RWPE1 (cell line): ENCODE measurements at regions not wholly inside any gene's neighbourhood (a gene's known extent, or its start where the extent isn't known, plus 50 kb on each side); places are given as distances from the start of the nearest gene placed in this dataset.

Source experiments
- CTCF ChIA-PET: fragments of 350-600 bp; sonication (Branson Sonifier 250); formaldehyde crosslinking; extraction: SDS; loops from one replicate; lab custom pipeline; 2021; lab: Yijun Ruan, JAX
- POLR2A ChIA-PET: fragments of 400-600 bp; formaldehyde crosslinking; extraction: SDS; loops from one replicate; lab custom pipeline; 2020; ENCODE audit warnings: antibody characterized with exemption; ENCODE audit not compliant: low non-redundant PET; lab: Yijun Ruan, JAX
- DNase-seq: peaks from one replicate; pipeline ENCODE4 v3.0.0; 2012; ENCODE audit warnings: low spot score
- H3K27ac ChIP-seq: fragments of 450-650 bp; 2 replicates; pipeline ENCODE4 v1.5.1; 2017
- TF ChIP-seq, protein P1 (sequence below): fragments of 450-650 bp; conservative IDR thresholded peaks from 2 replicates; pipeline ENCODE4 v1.5.1; 2017; ENCODE audit warnings: low read depth, mild to moderate bottlenecking

GRCh38 chr2:15807418-15808203 is 132.7 kb upstream of the MYCN start:
- ChIA-PET CTCF (interaction anchor here (0.6 kb wide), 1 partner anchor 362 kb away, joined by 3 read pairs; no protein-coding TSS in a partner anchor), POLR2A (no interaction called here)
- DNase-seq, result no peak
- TF ChIP-seq, protein P1, sequence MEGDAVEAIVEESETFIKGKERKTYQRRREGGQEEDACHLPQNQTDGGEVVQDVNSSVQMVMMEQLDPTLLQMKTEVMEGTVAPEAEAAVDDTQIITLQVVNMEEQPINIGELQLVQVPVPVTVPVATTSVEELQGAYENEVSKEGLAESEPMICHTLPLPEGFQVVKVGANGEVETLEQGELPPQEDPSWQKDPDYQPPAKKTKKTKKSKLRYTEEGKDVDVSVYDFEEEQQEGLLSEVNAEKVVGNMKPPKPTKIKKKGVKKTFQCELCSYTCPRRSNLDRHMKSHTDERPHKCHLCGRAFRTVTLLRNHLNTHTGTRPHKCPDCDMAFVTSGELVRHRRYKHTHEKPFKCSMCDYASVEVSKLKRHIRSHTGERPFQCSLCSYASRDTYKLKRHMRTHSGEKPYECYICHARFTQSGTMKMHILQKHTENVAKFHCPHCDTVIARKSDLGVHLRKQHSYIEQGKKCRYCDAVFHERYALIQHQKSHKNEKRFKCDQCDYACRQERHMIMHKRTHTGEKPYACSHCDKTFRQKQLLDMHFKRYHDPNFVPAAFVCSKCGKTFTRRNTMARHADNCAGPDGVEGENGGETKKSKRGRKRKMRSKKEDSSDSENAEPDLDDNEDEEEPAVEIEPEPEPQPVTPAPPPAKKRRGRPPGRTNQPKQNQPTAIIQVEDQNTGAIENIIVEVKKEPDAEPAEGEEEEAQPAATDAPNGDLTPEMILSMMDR, result no peak
- no peak overlapping the region for H3K27ac ChIP-seq

DNA sequence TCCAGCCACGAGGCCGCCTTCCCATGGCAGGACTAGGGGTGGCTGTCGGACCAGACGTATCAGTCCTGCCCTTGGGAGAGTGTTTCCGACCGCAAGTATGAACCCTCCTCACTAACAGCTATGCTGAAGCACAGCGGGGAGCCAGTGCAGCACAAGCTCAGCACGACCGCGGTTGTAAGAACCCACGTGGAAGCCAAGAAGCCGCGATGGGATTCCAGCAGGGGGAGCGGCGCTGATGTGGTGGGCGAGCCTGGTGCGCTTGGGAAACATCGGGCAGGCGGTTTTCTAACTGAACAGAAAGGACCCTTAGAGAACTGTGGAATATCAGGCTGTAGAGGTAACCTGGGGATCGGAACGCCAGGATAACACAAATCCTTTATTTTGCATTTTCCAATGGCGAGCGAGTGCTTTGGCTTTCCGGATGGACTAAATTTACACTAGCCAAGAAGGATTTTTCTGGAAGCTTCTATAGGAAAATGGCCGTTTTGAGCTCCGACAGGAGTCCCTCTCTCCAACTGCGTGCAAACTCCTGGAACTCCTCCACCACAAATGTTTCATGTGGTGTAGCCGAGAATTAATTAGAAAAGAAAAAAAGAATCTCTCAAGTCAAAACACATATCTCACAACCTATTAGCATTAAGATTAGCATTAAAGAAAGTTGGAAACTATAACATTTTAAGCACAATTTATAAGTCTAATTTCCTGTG is 132.0 kb upstream of the MYCN start:
- CTCF ChIA-PET, result interaction anchor here (0.6 kb wide), 1 partner anchor 361 kb away, joined by 3 read pairs; no protein-coding TSS in a partner anchor
- POLR2A ChIA-PET, result no interaction called here
- H3K27ac ChIP-seq, result no peak overlapping the region
- TF ChIP-seq, protein P1, result no peak
- no peak for DNase-seq

GRCh38 chr2:15808944-15809343 is 131.4 kb upstream of the MYCN start:
- POLR2A ChIA-PET, result no interaction called here
- DNase-seq, result no peak
- CTCF ChIA-PET, result no interaction called here
- TF ChIP-seq, protein P1, result no peak
- H3K27ac ChIP-seq, result no peak overlapping the region

DNA sequence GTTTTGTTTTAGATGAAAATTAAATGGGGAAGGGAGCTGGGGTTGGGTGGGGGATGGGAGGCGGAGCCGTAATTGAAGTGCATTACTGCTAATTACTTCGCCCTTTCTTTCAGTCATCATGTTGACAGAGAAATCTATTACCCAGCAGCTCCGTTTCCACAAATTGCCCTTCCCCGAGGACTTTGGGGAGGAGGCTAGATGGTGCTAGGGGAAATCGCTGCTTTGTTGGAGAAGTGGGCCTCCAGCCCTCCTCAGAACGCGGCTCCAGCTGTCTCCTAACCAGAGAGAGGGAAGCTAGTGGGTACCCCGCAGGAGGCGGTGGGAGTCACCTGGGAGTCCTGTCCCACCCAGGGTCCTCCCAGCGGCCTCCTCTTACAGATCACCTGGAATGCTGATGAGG is 130.9 kb upstream of the MYCN start:
- H3K27ac ChIP-seq, result no peak overlapping the region
- POLR2A ChIA-PET, result no interaction called here
- TF ChIP-seq, protein P1, result no peak
- no peak for DNase-seq
- CTCF ChIA-PET, result no interaction called here

GRCh38 chr2:15810477-15811150 is 129.7 kb upstream of the MYCN start:
- DNase-seq, result no peak
- POLR2A ChIA-PET, result no interaction called here
- no peak overlapping the region for H3K27ac ChIP-seq
- CTCF ChIA-PET, result no interaction called here
- TF ChIP-seq, protein P1, result no peak

DNA sequence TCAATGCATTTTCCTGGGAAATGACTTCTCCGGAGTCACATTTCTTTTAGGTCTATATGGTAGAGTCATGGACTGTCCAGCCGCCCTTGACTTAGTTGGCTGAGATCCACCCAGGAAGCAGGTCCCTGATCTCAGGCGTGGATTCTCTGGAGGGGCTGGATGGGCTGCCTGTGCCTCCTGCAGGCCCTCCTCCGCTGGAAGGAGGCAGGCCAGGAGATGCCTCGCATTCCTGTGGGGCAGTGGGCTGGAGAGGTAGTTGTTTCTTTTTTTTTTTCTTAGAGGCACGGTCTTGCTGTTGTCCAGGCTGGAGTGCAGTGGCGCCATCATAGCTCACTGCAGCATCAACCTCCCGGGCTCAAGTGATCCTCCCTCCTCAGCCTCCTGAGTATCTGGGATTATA is 129.0 kb upstream of the MYCN start:
- TF ChIP-seq, protein P1, result no peak
- ChIA-PET POLR2A (no interaction called here), CTCF (no interaction called here)

More for the DNA sequence above, 129.0 kb upstream of the MYCN start:
- DNase-seq, result no peak
- no peak overlapping the region for H3K27ac ChIP-seq
